ENCODE measurements at regions not wholly inside any gene's neighbourhood (a gene's known extent, or its start where the extent isn't known, plus 50 kb on each side); places are given as distances from the start of the nearest gene placed in this dataset.
A peak's percentile ranks its signal among the peaks of the same experiment; 100 is the strongest.

DNA sequence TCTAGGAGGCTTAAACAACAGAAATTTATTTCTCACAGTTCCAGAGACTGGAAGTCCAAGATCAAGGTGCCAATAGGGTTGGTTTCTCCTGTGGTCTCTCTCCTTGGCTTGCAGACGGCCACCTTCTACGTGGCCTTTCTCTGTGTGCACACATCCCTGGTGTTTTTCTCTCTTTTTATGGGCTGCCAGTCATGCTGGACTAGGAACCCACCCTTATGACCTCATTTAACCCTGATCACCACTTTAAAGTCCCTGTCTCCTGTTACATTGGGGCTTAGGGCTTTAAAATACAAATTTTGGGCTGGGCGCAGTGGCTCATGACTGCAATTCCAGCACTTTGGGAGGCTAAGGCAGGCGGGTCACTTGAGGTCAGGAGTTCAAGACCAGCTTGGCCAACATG, 157.1 kb downstream of the TLE1 start:
- no peaks in the 10 kb centered on the region for H3K4me1 ChIP-seq
- H3K27ac ChIP-seq: no peak overlapping the region
- intact Hi-C loops (cut with DNase I): no loop called here
- TF ChIP-seq, protein P1, sequence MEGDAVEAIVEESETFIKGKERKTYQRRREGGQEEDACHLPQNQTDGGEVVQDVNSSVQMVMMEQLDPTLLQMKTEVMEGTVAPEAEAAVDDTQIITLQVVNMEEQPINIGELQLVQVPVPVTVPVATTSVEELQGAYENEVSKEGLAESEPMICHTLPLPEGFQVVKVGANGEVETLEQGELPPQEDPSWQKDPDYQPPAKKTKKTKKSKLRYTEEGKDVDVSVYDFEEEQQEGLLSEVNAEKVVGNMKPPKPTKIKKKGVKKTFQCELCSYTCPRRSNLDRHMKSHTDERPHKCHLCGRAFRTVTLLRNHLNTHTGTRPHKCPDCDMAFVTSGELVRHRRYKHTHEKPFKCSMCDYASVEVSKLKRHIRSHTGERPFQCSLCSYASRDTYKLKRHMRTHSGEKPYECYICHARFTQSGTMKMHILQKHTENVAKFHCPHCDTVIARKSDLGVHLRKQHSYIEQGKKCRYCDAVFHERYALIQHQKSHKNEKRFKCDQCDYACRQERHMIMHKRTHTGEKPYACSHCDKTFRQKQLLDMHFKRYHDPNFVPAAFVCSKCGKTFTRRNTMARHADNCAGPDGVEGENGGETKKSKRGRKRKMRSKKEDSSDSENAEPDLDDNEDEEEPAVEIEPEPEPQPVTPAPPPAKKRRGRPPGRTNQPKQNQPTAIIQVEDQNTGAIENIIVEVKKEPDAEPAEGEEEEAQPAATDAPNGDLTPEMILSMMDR (IDR thresholded peaks at IDR 0.05): no peak
- H3K4me3 ChIP-seq: no peak overlapping the region
- no peaks in the 10 kb centered on the region for H3K36me3 ChIP-seq
- H3K27me3 ChIP-seq: no peaks in the 10 kb centered on the region
- DNase-seq: no peak
- H3K9me3 ChIP-seq: no peaks in the 10 kb centered on the region
- H3K9ac ChIP-seq (ENCODE audit: low read depth in 2 of 2, low read length in 2 of 2): no peak overlapping the region

DNA sequence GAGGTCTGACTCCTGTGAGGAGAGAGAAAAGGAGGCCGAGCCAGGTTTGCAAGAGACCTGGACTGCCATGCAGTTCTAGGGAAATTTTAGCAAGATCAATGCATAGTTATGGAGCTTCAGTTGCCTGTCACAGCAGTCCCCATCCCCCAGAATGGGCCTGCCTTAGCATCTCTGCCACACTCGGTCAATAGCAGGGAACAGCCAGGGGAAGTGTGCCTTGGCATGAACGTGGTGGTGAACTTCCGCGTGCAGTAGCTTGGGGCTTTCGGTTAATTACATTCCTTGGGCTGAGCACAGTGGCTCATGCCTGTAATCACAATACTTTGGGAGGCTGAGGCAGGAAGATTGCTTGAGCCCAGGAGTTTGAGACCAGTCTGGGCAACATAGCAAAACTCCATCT, 157.8 kb downstream of the TLE1 start:
- no peak for DNase-seq
- H3K9ac ChIP-seq (ENCODE audit: low read depth in 2 of 2, low read length in 2 of 2): no peak overlapping the region
- no peak overlapping the region for H3K27ac ChIP-seq
- intact Hi-C loops (cut with DNase I): no loop called here
- no peak overlapping the region for H3K4me3 ChIP-seq
- TF ChIP-seq, protein P1 (IDR thresholded peaks at IDR 0.05): no peak
- no peaks in the 10 kb centered on the region for H3K36me3 ChIP-seq
- H3K9me3 ChIP-seq: no peaks in the 10 kb centered on the region
- no peaks in the 10 kb centered on the region for H3K27me3 ChIP-seq
- H3K4me1 ChIP-seq: no peaks in the 10 kb centered on the region

DNA sequence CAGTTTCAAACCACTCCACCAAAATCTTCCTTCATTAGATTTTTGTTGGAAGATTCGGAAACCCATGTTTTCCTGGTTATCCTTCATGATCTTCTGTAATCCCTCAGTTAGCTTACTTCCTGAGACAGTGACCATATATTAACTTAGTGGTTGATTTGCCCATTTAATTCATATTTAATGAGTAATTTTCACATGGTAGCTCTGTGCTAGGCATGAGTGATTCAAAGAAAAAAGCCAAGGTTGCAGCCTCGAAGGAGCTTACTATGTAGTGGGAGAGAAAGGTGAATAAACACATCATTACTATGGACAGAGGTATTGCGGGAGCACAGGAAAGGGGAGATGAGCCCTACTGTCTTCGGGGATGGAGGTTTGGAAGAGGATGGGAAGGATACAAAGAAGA, 158.5 kb downstream of the TLE1 start:
- Histone ChIP-seq H3K27me3 (no peaks in the 10 kb centered on the region), H3K9me3 (no peaks in the 10 kb centered on the region), H3K36me3 (no peaks in the 10 kb centered on the region), H3K9ac (ENCODE audit: low read depth in 2 of 2, low read length in 2 of 2) (no peak overlapping the region), H3K4me3 (no peak overlapping the region), H3K4me1 (no peaks in the 10 kb centered on the region), H3K27ac (peak overlapping the region; percentile 36)
- no peak for DNase-seq
- TF ChIP-seq, protein P1 (IDR thresholded peaks at IDR 0.05): no peak
- intact Hi-C loops (cut with DNase I): no loop called here

DNA sequence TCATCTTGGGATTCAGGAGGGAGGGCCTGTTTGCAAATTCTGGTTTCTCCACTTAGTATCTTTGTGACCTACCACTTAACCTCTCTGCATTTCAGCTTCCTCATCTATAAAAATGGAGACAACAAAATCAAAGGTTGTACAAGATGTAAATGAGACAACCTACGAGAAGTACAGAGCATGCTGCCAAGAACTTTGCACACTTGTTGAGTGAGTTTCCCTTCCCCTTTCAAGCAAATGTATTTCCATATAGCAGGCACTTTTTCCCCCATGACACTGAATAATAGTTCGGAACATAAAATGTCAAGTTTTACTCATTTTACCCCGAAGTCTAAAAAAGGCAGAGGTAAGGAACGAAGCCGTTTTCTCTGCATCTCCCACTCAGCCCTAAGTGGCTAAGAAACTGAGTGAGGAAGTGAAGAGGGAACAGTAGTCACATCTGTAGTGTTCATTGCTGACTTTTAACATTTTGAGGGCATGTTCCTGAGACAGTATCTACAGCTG, 159.0 kb downstream of the TLE1 start:
- H3K27ac ChIP-seq: peak overlapping the region; percentile 36
- intact Hi-C loops (cut with DNase I): no loop called here
- TF ChIP-seq, protein P1 (IDR thresholded peaks at IDR 0.05): no peak
- no peaks in the 10 kb centered on the region for H3K36me3 ChIP-seq
- no peaks in the 10 kb centered on the region for H3K9me3 ChIP-seq
- no peak overlapping the region for H3K9ac ChIP-seq (ENCODE audit: low read depth in 2 of 2, low read length in 2 of 2)
- no peak overlapping the region for H3K4me3 ChIP-seq
- no peaks in the 10 kb centered on the region for H3K4me1 ChIP-seq
- DNase-seq: no peak
- H3K27me3 ChIP-seq: no peaks in the 10 kb centered on the region

DNA sequence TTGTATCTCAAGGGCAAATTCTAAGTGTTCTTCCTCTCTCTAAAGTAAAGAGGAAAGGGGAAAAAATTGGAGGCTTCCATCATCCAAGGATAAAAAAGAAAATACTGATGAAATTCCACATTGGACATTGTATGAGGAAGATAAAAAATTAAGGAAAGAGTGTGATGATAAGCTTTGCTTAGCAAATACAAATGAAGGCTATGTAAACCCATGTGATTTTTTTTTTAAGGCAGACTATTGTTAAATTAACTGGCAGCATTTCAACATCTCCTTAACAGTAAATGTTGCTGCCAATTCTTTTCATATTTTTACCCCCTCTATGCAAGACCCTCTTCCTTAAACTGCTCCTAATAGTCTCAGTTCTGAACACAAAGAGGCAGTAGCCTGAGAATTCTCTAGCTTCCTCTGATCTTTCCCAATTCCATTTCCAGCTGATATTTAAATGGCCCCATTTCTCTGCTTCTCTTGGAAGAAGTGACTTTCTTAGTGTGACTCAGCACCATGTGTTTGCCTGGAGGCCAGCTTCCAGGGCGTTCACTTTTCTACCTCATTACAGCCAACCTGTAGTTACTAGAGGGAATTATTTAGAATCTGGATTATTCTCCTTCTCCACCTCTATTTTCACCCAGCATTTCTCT, 159.7 kb downstream of the TLE1 start:
- Histone ChIP-seq H3K4me1 (no peaks in the 10 kb centered on the region), H3K9ac (ENCODE audit: low read depth in 2 of 2, low read length in 2 of 2) (no peak overlapping the region), H3K4me3 (no peak overlapping the region), H3K27ac (peak overlapping the region; percentile 36), H3K27me3 (no peaks in the 10 kb centered on the region), H3K9me3 (no peaks in the 10 kb centered on the region), H3K36me3 (no peaks in the 10 kb centered on the region)
- intact Hi-C loops (cut with DNase I): no loop called here
- DNase-seq: no peak
- TF ChIP-seq, protein P1 (IDR thresholded peaks at IDR 0.05): no peak
